ENCODE measurements at regions not wholly inside any gene's neighbourhood (a gene's known extent, or its start where the extent isn't known, plus 50 kb on each side); places are given as distances from the start of the nearest gene placed in this dataset.

DNA sequence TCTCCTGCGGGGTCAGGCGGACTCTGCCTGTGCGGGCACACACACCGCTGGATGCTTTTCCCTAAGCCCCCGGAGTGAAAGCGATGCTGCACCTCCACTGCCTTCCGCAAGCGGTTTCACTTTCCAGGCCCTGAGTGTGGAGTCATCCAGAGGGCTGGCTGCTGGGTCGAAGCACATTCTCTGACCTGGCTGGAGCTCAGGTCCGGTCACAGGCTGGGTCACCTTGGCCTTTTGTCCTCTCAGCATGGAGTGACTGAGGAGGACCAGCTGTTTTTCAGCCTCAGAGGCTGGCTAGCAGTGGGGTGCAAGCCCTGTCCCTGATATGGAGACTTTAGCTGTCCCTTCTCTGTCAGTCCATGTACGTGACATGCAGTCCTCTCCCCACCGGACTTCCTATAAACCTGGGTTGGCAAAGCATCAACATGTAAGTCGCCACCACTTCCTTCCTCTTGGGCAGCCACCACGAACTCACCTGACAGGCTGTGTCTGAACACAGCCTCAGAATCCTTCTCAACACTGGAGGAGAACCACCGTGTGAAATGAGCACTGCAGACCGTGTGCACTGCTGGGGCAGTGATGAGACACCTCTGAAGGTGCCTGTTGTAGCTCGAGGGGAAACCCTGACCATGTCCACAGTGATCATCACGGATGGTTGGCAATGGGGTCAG is 51.3 kb downstream of the GADD45G start:
- H3K9me3 ChIP-seq (ENCODE audit: control insufficient read depth, insufficient read depth, low read length), result no peaks in the 10 kb centered on the region
- H3K4me1 ChIP-seq (ENCODE audit: insufficient read depth, low read length), result peaks cover under 1% of the 10 kb centered on the region
- no peak overlapping the region for H3K9ac ChIP-seq (ENCODE audit: low read depth, low read length)
- no peaks in the 10 kb centered on the region for H3K36me3 ChIP-seq (ENCODE audit: insufficient read depth, low read length)

DNA sequence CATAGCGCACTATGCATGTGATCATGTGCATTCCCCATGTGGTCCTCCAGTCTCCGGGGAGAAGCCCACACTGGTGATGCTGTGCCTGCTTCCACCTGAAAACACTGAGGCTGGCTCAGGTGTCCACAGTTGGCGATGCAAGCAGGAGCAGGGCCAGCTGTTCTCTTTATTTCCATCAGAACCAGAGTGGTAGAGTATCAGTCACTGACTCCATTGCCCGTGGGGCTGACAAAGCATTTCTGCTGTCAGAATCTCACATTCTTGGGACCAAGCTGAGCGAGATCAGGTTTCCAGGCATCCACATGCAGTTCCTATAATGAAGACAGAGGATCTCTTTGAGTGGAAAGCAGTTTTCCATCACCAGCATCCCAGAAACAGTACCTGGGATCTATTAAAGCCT is 52.5 kb downstream of the GADD45G start:
- H3K9me3 ChIP-seq (ENCODE audit: control insufficient read depth, insufficient read depth, low read length), result no peaks in the 10 kb centered on the region
- H3K9ac ChIP-seq (ENCODE audit: low read depth, low read length), result no peak overlapping the region
- H3K4me1 ChIP-seq (ENCODE audit: insufficient read depth, low read length), result peaks cover 8% of the 10 kb centered on the region
- no peaks in the 10 kb centered on the region for H3K36me3 ChIP-seq (ENCODE audit: insufficient read depth, low read length)

- no peaks in the 10 kb centered on the region for H3K36me3 ChIP-seq (ENCODE audit: insufficient read depth, low read length)
- no peak overlapping the region for H3K9ac ChIP-seq (ENCODE audit: low read depth, low read length)
- no peaks in the 10 kb centered on the region for H3K9me3 ChIP-seq (ENCODE audit: control insufficient read depth, insufficient read depth, low read length)
- H3K4me1 ChIP-seq (ENCODE audit: insufficient read depth, low read length), result peaks cover 10% of the 10 kb centered on the region
These were observed 53.0 kb downstream of the GADD45G start for GRCh38 chr9:89657765-89658164.

DNA sequence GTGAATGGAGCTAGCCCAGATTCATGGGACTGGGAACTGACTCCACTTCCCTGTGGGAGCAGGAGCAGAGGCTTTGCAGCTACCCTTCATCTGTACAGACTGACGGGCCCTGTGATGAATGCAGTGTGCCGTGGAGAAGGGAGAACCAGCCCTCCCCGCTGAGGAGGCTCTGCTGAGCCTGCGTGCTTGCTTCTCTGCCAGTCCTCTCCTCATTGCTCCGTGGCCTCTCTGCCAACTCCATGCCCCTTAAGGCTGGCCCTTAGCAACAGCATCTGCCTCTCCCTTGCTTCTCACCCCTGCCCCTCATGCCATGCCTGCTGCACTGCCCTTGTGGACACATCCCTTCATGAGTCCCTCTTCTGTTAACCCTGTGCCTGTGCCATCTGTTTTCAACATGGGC is 53.6 kb downstream of the GADD45G start:
- H3K9ac ChIP-seq (ENCODE audit: low read depth, low read length), result no peak overlapping the region
- H3K9me3 ChIP-seq (ENCODE audit: control insufficient read depth, insufficient read depth, low read length), result no peaks in the 10 kb centered on the region
- peaks cover 14% of the 10 kb centered on the region for H3K4me1 ChIP-seq (ENCODE audit: insufficient read depth, low read length)
- H3K36me3 ChIP-seq (ENCODE audit: insufficient read depth, low read length), result no peaks in the 10 kb centered on the region

GRCh38 chr9:89658931-89659330 is 54.1 kb downstream of the GADD45G start:
- Histone ChIP-seq H3K4me1 (ENCODE audit: insufficient read depth, low read length) (peaks cover 14% of the 10 kb centered on the region), H3K9me3 (ENCODE audit: control insufficient read depth, insufficient read depth, low read length) (no peaks in the 10 kb centered on the region), H3K36me3 (ENCODE audit: insufficient read depth, low read length) (no peaks in the 10 kb centered on the region), H3K9ac (ENCODE audit: low read depth, low read length) (no peak overlapping the region)

DNA sequence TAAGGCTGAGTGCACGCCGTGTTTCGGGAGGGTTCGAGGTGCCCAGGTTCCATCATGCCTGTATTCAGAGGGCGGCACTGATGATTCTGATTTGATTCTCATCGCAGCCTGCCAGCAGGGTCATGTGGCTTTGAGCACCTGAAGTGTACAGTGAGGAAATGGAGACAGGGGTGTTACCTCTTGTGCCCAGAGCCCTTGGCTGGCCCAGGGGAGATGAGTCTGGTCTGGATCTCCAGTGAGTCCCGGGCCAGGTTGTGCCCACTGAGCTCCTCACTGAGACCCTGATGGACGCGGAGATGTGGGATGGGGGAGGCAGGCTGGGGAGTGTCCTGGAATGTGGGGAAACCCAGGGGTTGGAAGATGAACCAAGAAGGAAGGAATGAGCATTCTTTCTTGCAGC is 54.7 kb downstream of the GADD45G start:
- Histone ChIP-seq H3K36me3 (ENCODE audit: insufficient read depth, low read length) (no peaks in the 10 kb centered on the region), H3K4me1 (ENCODE audit: insufficient read depth, low read length) (peaks cover 14% of the 10 kb centered on the region)

DNA sequence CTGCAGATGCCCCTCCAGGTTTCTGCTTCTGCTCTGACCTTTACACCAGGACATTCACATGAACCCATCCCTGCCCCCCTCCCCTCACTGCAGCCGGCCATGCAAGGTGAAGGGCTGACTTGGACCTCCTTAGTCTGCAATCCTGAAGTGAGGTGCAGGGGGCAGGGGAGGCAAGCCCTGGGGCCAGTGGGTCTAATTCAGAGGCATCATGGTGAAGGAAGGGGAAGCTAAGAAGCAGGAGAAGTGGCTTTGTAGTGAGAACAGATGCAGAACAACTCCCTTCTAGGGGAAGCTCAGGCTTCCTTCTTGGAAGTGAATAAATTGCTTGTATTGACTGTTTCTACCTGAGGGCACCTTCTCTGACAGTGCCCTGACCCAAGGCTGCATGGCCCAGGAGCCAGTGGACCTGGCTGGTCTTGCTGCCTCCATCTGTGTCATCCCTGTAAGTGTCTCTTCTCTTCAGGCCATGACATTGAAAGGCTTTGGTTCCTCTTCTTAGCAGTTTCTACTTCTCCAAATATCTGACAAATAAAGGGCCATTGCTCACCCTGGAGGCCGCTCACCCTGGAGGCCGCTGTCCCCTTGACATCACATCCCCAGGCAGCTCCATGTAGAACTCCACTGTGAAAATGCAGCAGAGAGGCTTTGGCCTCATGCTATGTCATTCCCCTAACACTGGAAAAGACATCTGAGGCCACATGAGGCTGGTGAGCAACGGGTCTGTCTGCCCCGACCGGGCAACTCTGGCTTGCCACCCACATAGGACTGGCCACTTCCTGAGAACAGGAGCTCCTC is 55.3 kb downstream of the GADD45G start:
- Histone ChIP-seq H3K9me3 (ENCODE audit: control insufficient read depth, insufficient read depth, low read length) (no peaks in the 10 kb centered on the region), H3K36me3 (ENCODE audit: insufficient read depth, low read length) (no peaks in the 10 kb centered on the region), H3K4me1 (ENCODE audit: insufficient read depth, low read length) (peaks cover 14% of the 10 kb centered on the region), H3K9ac (ENCODE audit: low read depth, low read length) (no peak overlapping the region)

More for the DNA sequence above, 54.7 kb downstream of the GADD45G start:
- Histone ChIP-seq H3K9ac (ENCODE audit: low read depth, low read length) (no peak overlapping the region), H3K9me3 (ENCODE audit: control insufficient read depth, insufficient read depth, low read length) (no peaks in the 10 kb centered on the region)

DNA sequence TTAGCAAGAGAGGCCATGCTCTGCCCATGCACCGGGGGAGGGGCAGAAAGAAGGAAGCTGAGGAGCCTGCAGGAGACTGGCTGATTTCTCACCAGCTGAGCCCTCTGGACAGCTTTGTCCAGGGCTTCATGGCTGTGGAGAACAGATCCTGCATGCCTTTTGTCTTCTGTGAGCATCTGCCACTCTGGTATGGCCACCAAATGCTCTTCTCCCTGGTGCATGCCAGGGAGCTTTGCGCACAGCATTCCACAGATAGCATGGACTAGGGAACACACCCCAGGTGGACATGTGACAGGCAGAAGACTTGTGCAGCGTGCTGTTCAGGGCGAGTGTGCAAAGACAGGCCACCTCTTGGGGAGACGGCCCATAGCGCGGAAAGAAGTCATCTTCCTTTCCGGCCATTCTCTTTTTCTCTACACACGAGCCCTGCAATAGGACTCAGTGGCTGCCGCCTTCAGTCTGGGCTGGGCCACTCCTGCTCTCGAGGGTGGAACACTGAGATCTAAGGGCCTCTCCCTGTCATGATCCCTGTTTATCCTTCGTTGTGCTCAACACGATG is 56.7 kb downstream of the GADD45G start:
- Histone ChIP-seq H3K9ac (ENCODE audit: low read depth, low read length) (no peak overlapping the region), H3K36me3 (ENCODE audit: insufficient read depth, low read length) (no peaks in the 10 kb centered on the region), H3K4me1 (ENCODE audit: insufficient read depth, low read length) (peaks cover 14% of the 10 kb centered on the region), H3K9me3 (ENCODE audit: control insufficient read depth, insufficient read depth, low read length) (no peaks in the 10 kb centered on the region)

DNA sequence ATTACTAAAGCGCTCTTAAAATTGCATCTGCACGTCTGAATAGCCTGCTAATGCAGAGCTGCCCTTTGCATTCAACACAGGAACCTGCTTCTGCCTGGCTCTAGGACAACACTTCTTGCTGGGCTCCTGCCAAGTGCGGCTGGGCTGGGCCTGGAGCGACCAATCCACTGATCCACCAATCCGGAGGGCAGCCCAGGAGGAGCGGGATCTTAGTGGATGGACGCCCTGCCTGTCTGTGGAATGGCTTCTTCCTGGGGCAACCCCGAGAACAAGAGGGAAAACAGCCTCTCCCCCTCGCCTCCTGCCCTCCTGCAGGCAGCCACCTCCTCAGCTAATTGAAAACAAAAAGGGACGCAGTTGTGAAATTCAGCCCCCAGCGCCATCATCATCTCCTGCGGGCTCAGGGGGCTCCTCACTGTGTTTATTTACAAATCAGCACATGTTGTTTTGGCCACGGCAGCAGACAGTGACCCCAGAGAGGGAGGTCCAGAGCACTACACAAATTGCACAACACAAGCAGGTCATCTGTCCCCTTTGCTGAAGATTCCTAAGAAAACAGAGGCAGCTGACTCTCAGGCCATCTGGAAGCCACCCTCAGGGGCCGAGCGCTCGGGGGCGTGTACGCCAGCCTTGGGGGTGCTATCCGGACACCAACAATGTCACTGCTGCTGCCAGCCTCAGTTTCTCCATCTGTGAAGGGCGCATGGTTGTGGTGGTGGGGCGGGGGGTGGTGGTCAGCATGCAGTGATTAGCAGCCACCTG is 57.3 kb downstream of the GADD45G start:
- peaks cover 14% of the 10 kb centered on the region for H3K4me1 ChIP-seq (ENCODE audit: insufficient read depth, low read length)
- no peak overlapping the region for H3K9ac ChIP-seq (ENCODE audit: low read depth, low read length)
- H3K36me3 ChIP-seq (ENCODE audit: insufficient read depth, low read length), result no peaks in the 10 kb centered on the region
- H3K9me3 ChIP-seq (ENCODE audit: control insufficient read depth, insufficient read depth, low read length), result no peaks in the 10 kb centered on the region

DNA sequence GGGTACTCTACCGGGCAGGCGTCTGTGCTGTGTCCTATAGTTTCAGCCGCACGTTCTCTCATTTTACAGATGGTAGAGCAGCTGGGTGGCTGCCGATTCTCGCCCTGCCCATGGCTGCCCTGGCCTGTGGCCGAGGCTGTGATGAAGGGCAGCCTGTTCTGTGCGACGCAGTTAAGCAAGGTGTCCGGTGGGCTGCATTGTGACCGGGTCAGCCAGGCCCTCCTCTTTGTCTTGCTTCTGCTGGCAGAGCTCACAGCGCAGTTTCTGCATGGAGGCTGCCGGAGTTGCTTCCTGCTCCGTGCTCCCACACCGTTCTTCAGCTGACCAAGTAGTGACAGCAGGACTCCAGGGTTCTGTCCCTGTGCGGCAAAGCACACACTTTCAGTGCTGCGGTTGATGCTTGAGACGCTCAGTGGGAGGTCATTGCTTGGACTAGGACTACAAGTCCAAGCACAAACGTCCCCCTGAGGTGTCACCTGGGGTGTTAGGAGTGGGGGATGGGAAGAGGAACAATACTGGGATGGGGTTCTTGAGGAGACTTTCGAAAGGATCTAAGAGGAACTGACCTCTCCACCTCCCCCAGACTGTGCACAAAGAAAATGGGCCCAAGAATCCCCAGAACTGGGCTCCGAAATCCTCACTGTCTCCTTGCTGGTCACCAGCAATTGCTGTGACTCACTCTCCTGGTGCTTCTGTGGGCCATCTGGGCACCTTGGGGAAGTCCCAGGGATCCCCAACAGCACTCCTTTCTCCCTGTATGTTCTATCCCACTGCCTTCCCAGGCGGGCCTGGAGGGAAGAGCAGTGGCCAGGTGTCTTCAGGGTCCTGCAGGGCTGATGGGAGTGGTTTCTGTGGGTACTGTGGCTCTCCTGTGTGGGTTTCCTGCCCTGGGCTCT is 58.2 kb downstream of the GADD45G start:
- Histone ChIP-seq H3K4me1 (ENCODE audit: insufficient read depth, low read length) (peaks cover 14% of the 10 kb centered on the region), H3K9ac (ENCODE audit: low read depth, low read length) (no peak overlapping the region), H3K36me3 (ENCODE audit: insufficient read depth, low read length) (no peaks in the 10 kb centered on the region), H3K9me3 (ENCODE audit: control insufficient read depth, insufficient read depth, low read length) (no peaks in the 10 kb centered on the region)

- Histone ChIP-seq H3K9me3 (ENCODE audit: control insufficient read depth, insufficient read depth, low read length) (no peaks in the 10 kb centered on the region), H3K9ac (ENCODE audit: low read depth, low read length) (no peak overlapping the region), H3K4me1 (ENCODE audit: insufficient read depth, low read length) (peaks cover 14% of the 10 kb centered on the region), H3K36me3 (ENCODE audit: insufficient read depth, low read length) (no peaks in the 10 kb centered on the region)
These were observed 58.8 kb downstream of the GADD45G start for GRCh38 chr9:89663614-89663970.

DNA sequence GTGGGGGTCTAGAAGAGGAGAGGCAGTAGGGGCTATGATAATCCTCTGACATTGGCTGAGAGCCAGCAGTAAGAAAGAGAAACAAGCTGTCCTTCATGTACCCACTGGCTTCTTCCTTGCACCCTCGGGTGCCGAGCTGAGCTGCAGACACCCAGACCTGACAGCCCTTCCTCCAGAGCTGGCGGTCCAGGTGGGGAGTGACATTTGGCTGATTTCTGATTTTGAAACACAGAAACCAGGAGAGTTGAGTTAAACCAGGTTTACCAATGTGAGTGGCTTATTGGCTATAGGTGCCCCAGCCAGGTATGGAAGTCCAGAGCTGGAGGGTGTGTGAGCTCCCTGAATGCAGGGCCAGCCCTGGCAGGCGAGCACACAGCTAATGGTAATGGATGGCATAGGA is 59.2 kb downstream of the GADD45G start:
- no peaks in the 10 kb centered on the region for H3K36me3 ChIP-seq (ENCODE audit: insufficient read depth, low read length)
- H3K9me3 ChIP-seq (ENCODE audit: control insufficient read depth, insufficient read depth, low read length), result no peaks in the 10 kb centered on the region
- peaks cover 14% of the 10 kb centered on the region for H3K4me1 ChIP-seq (ENCODE audit: insufficient read depth, low read length)
- H3K9ac ChIP-seq (ENCODE audit: low read depth, low read length), result no peak overlapping the region

- Histone ChIP-seq H3K9ac (ENCODE audit: low read depth, low read length) (no peak overlapping the region), H3K9me3 (ENCODE audit: control insufficient read depth, insufficient read depth, low read length) (no peaks in the 10 kb centered on the region), H3K36me3 (ENCODE audit: insufficient read depth, low read length) (no peaks in the 10 kb centered on the region), H3K4me1 (ENCODE audit: insufficient read depth, low read length) (peaks cover 14% of the 10 kb centered on the region)
These were observed 60.1 kb downstream of the GADD45G start for GRCh38 chr9:89664896-89665329.

GRCh38 chr9:89666364-89666763 is 61.6 kb downstream of the GADD45G start:
- no peaks in the 10 kb centered on the region for H3K36me3 ChIP-seq (ENCODE audit: insufficient read depth, low read length)
- H3K9me3 ChIP-seq (ENCODE audit: control insufficient read depth, insufficient read depth, low read length), result no peaks in the 10 kb centered on the region
- no peak overlapping the region for H3K9ac ChIP-seq (ENCODE audit: low read depth, low read length)
- H3K4me1 ChIP-seq (ENCODE audit: insufficient read depth, low read length), result peaks cover 11% of the 10 kb centered on the region

Data from ES-I3 (cell line).